AG04449 (cell line): ENCODE measurements at regions not wholly inside any gene's neighbourhood (a gene's known extent, or its start where the extent isn't known, plus 50 kb on each side); places are given as distances from the start of the nearest gene placed in this dataset.
"Not testable (repeated sequence)": the region's sequence is repeated elsewhere in the genome, so short reads cannot be mapped to it uniquely, and the experiment has no call there.

Source experiments
- CTCF ChIA-PET: fragments of 350-600 bp; formaldehyde crosslinking; extraction: SDS; loops from one replicate; lab custom pipeline; 2021; ENCODE audit warnings: antibody characterized with exemption; lab: Yijun Ruan, JAX
- POLR2A ChIA-PET: fragments of 400-600, 350-600 bp; formaldehyde crosslinking; extraction: SDS; loops from one replicate; lab custom pipeline; 2020; ENCODE audit warnings: antibody characterized with exemption, inconsistent platforms; lab: Yijun Ruan, JAX
- DNase-seq: peaks from one replicate; pipeline ENCODE4 v3.0.0-alpha.2; 2010; ENCODE audit warnings: low read depth, low spot score
- H3K4me3 ChIP-seq: 2 replicates; pipeline ENCODE4 v1.5.1; 2011; ENCODE audit warnings: low read depth, mild to moderate bottlenecking, control low read depth, low read length
- CTCF ChIP-seq: IDR thresholded peaks from one replicate; pipeline ENCODE4 v1.5.1; 2011; ENCODE audit warnings: mild to moderate bottlenecking, moderate library complexity, low read length, control low read depth, inconsistent platforms; ENCODE audit not compliant: insufficient read depth; ENCODE audit errors: missing control alignments

GRCh38 chr15:47116698-47117097 is 600.6 kb upstream of the SEMA6D start:
- TF ChIP-seq CTCF: no peak
- no peak for DNase-seq
- no peak overlapping the region for H3K4me3 ChIP-seq
- ChIA-PET CTCF (no interaction called here), POLR2A (no interaction called here)

GRCh38 chr15:47119349-47119748 is 598.0 kb upstream of the SEMA6D start:
- CTCF ChIA-PET: no interaction called here
- no peak overlapping the region for H3K4me3 ChIP-seq

GRCh38 chr15:47124430-47125102 is 592.7 kb upstream of the SEMA6D start:
- no peak for DNase-seq
- ChIA-PET CTCF (no interaction called here), POLR2A (no interaction called here)
- no peak for TF ChIP-seq CTCF
- no peak overlapping the region for H3K4me3 ChIP-seq

More at GRCh38 chr15:47119349-47119748, 598.0 kb upstream of the SEMA6D start:
- POLR2A ChIA-PET: no interaction called here
- DNase-seq: no peak
- no peak for TF ChIP-seq CTCF

- H3K4me3 ChIP-seq: no peak overlapping the region
- ChIA-PET CTCF (no interaction called here), POLR2A (no interaction called here)
- no peak for DNase-seq
- no peak for TF ChIP-seq CTCF
Measured at GRCh38 chr15:47129033-47129432, 588.3 kb upstream of the SEMA6D start.

- H3K4me3 ChIP-seq, DNase-seq, POLR2A ChIA-PET, CTCF ChIA-PET: not testable (repeated sequence)
Measured at GRCh38 chr15:47131450-47131849, 585.9 kb upstream of the SEMA6D start.

GRCh38 chr15:47135267-47135666 is 582.0 kb upstream of the SEMA6D start:
- DNase-seq: no peak
- no peak overlapping the region for H3K4me3 ChIP-seq
- TF ChIP-seq CTCF: no peak
- CTCF ChIA-PET: no interaction called here
- POLR2A ChIA-PET: no interaction called here

- ChIA-PET CTCF (no interaction called here), POLR2A (no interaction called here)
- no peak overlapping the region for H3K4me3 ChIP-seq
- no peak for TF ChIP-seq CTCF
- no peak for DNase-seq
Measured at GRCh38 chr15:47136236-47136635, 581.1 kb upstream of the SEMA6D start.
